Brain microvascular endothelial cell (primary cell): ENCODE measurements at regions not wholly inside any gene's neighbourhood (a gene's known extent, or its start where the extent isn't known, plus 50 kb on each side); places are given as distances from the start of the nearest gene placed in this dataset.

Source experiments
- DNase-seq: peaks from one replicate; pipeline ENCODE4 v3.0.0-alpha.2; 2020
- H3K27ac ChIP-seq: fragments of 250-450 bp; sonication (Bioruptor Pico); 2 replicates; pipeline ENCODE4 v1.5.1; 2020; ENCODE audit warnings: mild to moderate bottlenecking, moderate library complexity
- H3K27me3 ChIP-seq: fragments of 250-450 bp; sonication (Bioruptor Pico); replicated peaks from 2 replicates; pipeline ENCODE4 v1.5.1; 2020; ENCODE audit warnings: mild to moderate bottlenecking
- H3K36me3 ChIP-seq: fragments of 250-450 bp; sonication (Bioruptor Pico); replicated peaks from 2 replicates; pipeline ENCODE4 v1.5.1; 2020; ENCODE audit warnings: mild to moderate bottlenecking
- H3K4me3 ChIP-seq: 2 replicates; pipeline ENCODE4 v1.5.1; 2011; ENCODE audit warnings: low read depth, mild to moderate bottlenecking, control low read depth, low read length, moderate library complexity
- CTCF ChIP-seq: IDR thresholded peaks from 2 replicates; pipeline ENCODE4 v1.5.1; 2011; ENCODE audit warnings: low read depth, mild to moderate bottlenecking, moderate library complexity, low read length, control low read depth, inconsistent platforms; ENCODE audit errors: missing control alignments
- in situ Hi-C: cut with HindIII; loops from 2 replicates; pipeline ENCODE4 v1.10.0; 2017; ENCODE audit warnings: low sequenced_read_pairs, low pct_ligation_motif_present

- in situ Hi-C loops = no loop called here
- no peak for DNase-seq
- H3K36me3 ChIP-seq = no peaks in the 10 kb centered on the region
- no peak overlapping the region for H3K4me3 ChIP-seq
- no peaks in the 10 kb centered on the region for H3K27me3 ChIP-seq
- H3K27ac ChIP-seq = no peak overlapping the region
- TF ChIP-seq CTCF = no peak
Measured at GRCh38 chr11:71066311-71066710, 186.1 kb downstream of the SHANK2 start.

- Histone ChIP-seq H3K4me3 (no peak overlapping the region), H3K27me3 (no peaks in the 10 kb centered on the region), H3K27ac (no peak overlapping the region), H3K36me3 (no peaks in the 10 kb centered on the region)
- no peak for TF ChIP-seq CTCF
- in situ Hi-C loops = no loop called here
- DNase-seq = no peak
Measured at GRCh38 chr11:71065841-71066240, 186.5 kb downstream of the SHANK2 start.

GRCh38 chr11:71064702-71065515, 187.5 kb downstream of the SHANK2 start:
- H3K4me3 ChIP-seq = no peak overlapping the region
- DNase-seq = no peak
- H3K27me3 ChIP-seq = no peaks in the 10 kb centered on the region
- no peak for TF ChIP-seq CTCF
- in situ Hi-C loops = no loop called here
- no peak overlapping the region for H3K27ac ChIP-seq
- H3K36me3 ChIP-seq = no peaks in the 10 kb centered on the region

- no peak overlapping the region for H3K4me3 ChIP-seq
- no peak overlapping the region for H3K27ac ChIP-seq
- no peaks in the 10 kb centered on the region for H3K36me3 ChIP-seq
- no peaks in the 10 kb centered on the region for H3K27me3 ChIP-seq
- in situ Hi-C loops = no loop called here
- no peak for DNase-seq
- no peak for TF ChIP-seq CTCF
Measured at GRCh38 chr11:71064183-71064582, 188.2 kb downstream of the SHANK2 start.

- in situ Hi-C loops = no loop called here
- Histone ChIP-seq H3K27me3 (no peaks in the 10 kb centered on the region), H3K27ac (no peak overlapping the region), H3K36me3 (no peaks in the 10 kb centered on the region), H3K4me3 (no peak overlapping the region)
- TF ChIP-seq CTCF = no peak
- DNase-seq = no peak
Measured at GRCh38 chr11:71063129-71063528, 189.2 kb downstream of the SHANK2 start.

- Histone ChIP-seq H3K27me3 (no peaks in the 10 kb centered on the region), H3K4me3 (no peak overlapping the region), H3K27ac (no peak overlapping the region), H3K36me3 (no peaks in the 10 kb centered on the region)
- no peak for DNase-seq
- TF ChIP-seq CTCF = no peak
- in situ Hi-C loops = no loop called here
Measured at GRCh38 chr11:71062199-71062598, 190.2 kb downstream of the SHANK2 start.
